H9 (cell line): ENCODE measurements at regions not wholly inside any gene's neighbourhood (a gene's known extent, or its start where the extent isn't known, plus 50 kb on each side); places are given as distances from the start of the nearest gene placed in this dataset.

Experiments
- DNase-seq: peaks from one replicate; pipeline ENCODE4 v3.0.0-alpha.2; 2017
- H2AFZ ChIP-seq: one replicate; pipeline ENCODE4 v1.6.1; 2013; ENCODE audit warnings: mild to moderate bottlenecking, low read length, control low read depth, moderate library complexity
- H2AK5ac ChIP-seq: 2 replicates; pipeline ENCODE4 v1.6.1; 2013; ENCODE audit warnings: low read length, control low read depth, mixed read lengths; ENCODE audit not compliant: insufficient read length
- H2BK120ac ChIP-seq: one replicate; pipeline ENCODE4 v1.6.1; 2013; ENCODE audit warnings: low read depth, mild to moderate bottlenecking, low read length, control low read depth, inconsistent platforms; ENCODE audit not compliant: poor library complexity, severe bottlenecking
- H2BK12ac ChIP-seq: 2 replicates; pipeline ENCODE4 v1.6.1; 2013; ENCODE audit warnings: low read length, control low read depth, mixed read lengths, low read depth; ENCODE audit not compliant: insufficient read length
- H2BK15ac ChIP-seq: 2 replicates; pipeline ENCODE4 v1.6.1; 2013; ENCODE audit warnings: low read depth, low read length, control low read depth
- H2BK20ac ChIP-seq: one replicate; pipeline ENCODE4 v1.6.1; 2013; ENCODE audit warnings: low read depth, mild to moderate bottlenecking, low read length, control low read depth, inconsistent platforms; ENCODE audit not compliant: poor library complexity, severe bottlenecking
- H2BK5ac ChIP-seq: 2 replicates; pipeline ENCODE4 v1.6.1; 2013; ENCODE audit warnings: low read length, control low read depth, mixed read lengths; ENCODE audit not compliant: insufficient read length
- H3K14ac ChIP-seq: 2 replicates; pipeline ENCODE4 v1.6.1; 2013; ENCODE audit warnings: low read length, control low read depth; ENCODE audit not compliant: insufficient read depth
- H3K18ac ChIP-seq: 2 replicates; pipeline ENCODE4 v1.6.1; 2013; ENCODE audit warnings: low read depth, mild to moderate bottlenecking, mixed read lengths, low read length, control low read depth; ENCODE audit not compliant: insufficient read length
- H3K23ac ChIP-seq: 2 replicates; pipeline ENCODE4 v1.6.1; 2013; ENCODE audit warnings: low read length, control low read depth, mixed read lengths, low read depth; ENCODE audit not compliant: insufficient read length
- H3K23me2 ChIP-seq: 2 replicates; pipeline ENCODE4 v1.6.1; 2013; ENCODE audit warnings: low read depth, mild to moderate bottlenecking, mixed read lengths, low read length, control low read depth; ENCODE audit not compliant: insufficient read length, poor library complexity, severe bottlenecking
- H3K27ac ChIP-seq: 2 replicates; pipeline ENCODE4 v1.5.1; 2013; ENCODE audit warnings: low read length, control low read depth, mixed read lengths, low read depth; ENCODE audit not compliant: insufficient read length
- H3K27me3 ChIP-seq: 2 replicates; pipeline ENCODE4 v1.6.1; 2013; ENCODE audit warnings: low read length, control low read depth, inconsistent platforms; ENCODE audit not compliant: insufficient read depth
- H3K4ac ChIP-seq: 2 replicates; pipeline ENCODE4 v1.6.1; 2013; ENCODE audit warnings: low read depth, mild to moderate bottlenecking, control low read depth, inconsistent platforms, low read length, moderate library complexity
- H3K4me1 ChIP-seq: 2 replicates; pipeline ENCODE4 v1.6.1; 2013; ENCODE audit warnings: low read length, control low read depth, inconsistent platforms; ENCODE audit not compliant: insufficient read depth
- H3K4me2 ChIP-seq: 2 replicates; pipeline ENCODE4 v1.6.1; 2013; ENCODE audit warnings: low read length, control low read depth, mixed read lengths; ENCODE audit not compliant: insufficient read length, insufficient read depth
- H3K56ac ChIP-seq: 2 replicates; pipeline ENCODE4 v1.6.1; 2013; ENCODE audit warnings: low read depth, mild to moderate bottlenecking, mixed read lengths, low read length, control low read depth; ENCODE audit not compliant: insufficient read length
- H3K79me1 ChIP-seq: 2 replicates; pipeline ENCODE4 v1.6.1; 2013; ENCODE audit warnings: low read depth, mild to moderate bottlenecking, moderate library complexity, low read length, control low read depth, inconsistent platforms; ENCODE audit not compliant: insufficient read depth, poor library complexity, severe bottlenecking
- H3K79me2 ChIP-seq: 2 replicates; pipeline ENCODE4 v1.6.1; 2013; ENCODE audit warnings: low read length, control low read depth, inconsistent platforms; ENCODE audit not compliant: insufficient read depth
- H3K9ac ChIP-seq: 2 replicates; pipeline ENCODE4 v1.6.1; 2013; ENCODE audit warnings: low read length, control low read depth, mixed read lengths; ENCODE audit not compliant: insufficient read length; ENCODE audit errors: extremely low read depth
- H3K9me3 ChIP-seq: one replicate; pipeline ENCODE4 v1.6.1; 2013; ENCODE audit warnings: low read depth, low read length, inconsistent platforms; ENCODE audit not compliant: control insufficient read depth
- H3T11ph ChIP-seq: one replicate; pipeline ENCODE4 v1.6.1; 2013; ENCODE audit warnings: mild to moderate bottlenecking, low read length, control low read depth, inconsistent platforms
- H4K20me1 ChIP-seq: one replicate; pipeline ENCODE4 v1.6.1; 2013; ENCODE audit not compliant: control insufficient read depth, insufficient read length, insufficient read depth
- H4K5ac ChIP-seq: 2 replicates; pipeline ENCODE4 v1.6.1; 2013; ENCODE audit warnings: low read depth, mild to moderate bottlenecking, mixed read lengths, low read length, control low read depth; ENCODE audit not compliant: insufficient read length
- H4K8ac ChIP-seq: replicated peaks from 2 replicates; pipeline ENCODE4 v1.6.1; 2013; ENCODE audit warnings: low read length, control low read depth, mixed read lengths, low read depth; ENCODE audit not compliant: insufficient read length
- H4K91ac ChIP-seq: 2 replicates; pipeline ENCODE4 v1.6.1; 2013; ENCODE audit warnings: low read depth, mild to moderate bottlenecking, moderate library complexity, mixed read lengths, low read length, control low read depth; ENCODE audit not compliant: insufficient read length
- H3K27ac Mint-ChIP-seq, 3 experiments: 2 replicates in 2 of 3; 3 replicates in 1 of 3; pipeline ENCODE4 v1.8.0; 2020 to 2021; ENCODE audit warnings: mixed read lengths in 3 of 3, mild to moderate bottlenecking in 1 of 3, moderate library complexity in 1 of 3
- H3K27me3 Mint-ChIP-seq: 2 replicates; pipeline ENCODE4 v1.8.0; 2021; ENCODE audit warnings: low read depth, mild to moderate bottlenecking, moderate library complexity, mixed read lengths
- H3K36me3 Mint-ChIP-seq, 3 experiments: 2 replicates in 2 of 3; 3 replicates in 1 of 3; pipeline ENCODE4 v1.8.0; 2020 to 2021; ENCODE audit warnings: low read depth in 3 of 3, mixed read lengths in 3 of 3; ENCODE audit not compliant: insufficient read depth in 1 of 3
- H3K4me1 Mint-ChIP-seq, 2 experiments: 2 replicates each; pipeline ENCODE4 v1.8.0; 2020; ENCODE audit warnings: mixed read lengths in 2 of 2
- H3K4me3 Mint-ChIP-seq, 2 experiments: 2 replicates in 1 of 2; 3 replicates in 1 of 2; pipeline ENCODE4 v1.8.0; 2020 to 2021; ENCODE audit warnings: mild to moderate bottlenecking in 2 of 2, mixed read lengths in 2 of 2, moderate library complexity in 1 of 2
- H3K9me3 Mint-ChIP-seq, 2 experiments: 2 replicates in 1 of 2; 3 replicates in 1 of 2; pipeline ENCODE4 v1.8.0; 2020; ENCODE audit warnings: mild to moderate bottlenecking in 2 of 2, mixed read lengths in 2 of 2, moderate library complexity in 1 of 2
- CTCF ChIP-seq: fragments of 200-600 bp; sonication (generic); conservative IDR thresholded peaks from 3 replicates; pipeline ENCODE4 v1.8.0; 2021; ENCODE audit warnings: antibody characterized with exemption, mild to moderate bottlenecking
- WGBS: extraction: QIAGEN DNeasy Blood & Tissue Kit; methylation state at CpG from one replicate; pipeline ENCODE4 v1.1.7; 2013; ENCODE audit warnings: missing lambda C conversion rate, low lambda C conversion rate, mixed read lengths; ENCODE audit not compliant: insufficient read length; ENCODE audit errors: extremely low coverage; 5-methylcytosine and 5-hydroxymethylcytosine counted together

DNA sequence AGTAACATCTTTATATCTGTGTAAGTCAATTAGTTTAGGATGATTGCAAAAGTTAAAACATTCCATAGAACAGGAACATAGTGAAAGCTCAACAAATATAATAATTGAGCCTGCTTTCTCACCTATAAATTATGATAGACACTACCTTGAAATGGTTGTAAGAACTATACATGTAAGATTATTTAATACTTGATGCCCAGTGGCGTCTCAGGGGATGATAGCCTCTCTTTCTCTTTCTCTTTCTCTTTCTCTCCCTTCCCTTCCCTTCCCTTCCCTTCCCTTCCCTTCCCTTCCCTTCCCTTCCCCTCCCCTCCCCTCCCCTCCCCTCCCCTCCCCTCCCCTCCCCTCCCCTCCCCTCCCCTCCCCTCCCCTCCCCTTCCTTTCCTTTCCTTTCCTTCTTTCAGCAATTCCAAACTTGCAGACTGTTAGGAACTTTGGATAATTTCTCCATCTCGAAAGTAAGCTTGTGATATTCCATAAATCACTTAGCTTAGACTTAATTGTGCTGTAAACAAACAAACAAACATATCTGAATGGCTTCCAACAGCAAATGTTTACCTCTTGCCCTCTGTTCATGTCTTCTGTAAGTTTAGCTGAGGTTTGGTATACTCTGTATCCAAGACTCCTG lies 1102.7 kb downstream of the TSN start:
- Histone ChIP-seq H3K79me2 (no peaks in the 10 kb centered on the region), H3K4ac (no peak overlapping the region), H4K20me1 (no peaks in the 10 kb centered on the region), H3K9me3 (no peaks in the 10 kb centered on the region), H4K8ac (no peak overlapping the region), H4K91ac (no peak overlapping the region), H2BK12ac (no peak overlapping the region), H2BK120ac (no peak overlapping the region), H3K4me1 (no peaks in the 10 kb centered on the region), H2BK15ac (no peak overlapping the region), H3K4me2 (no peak overlapping the region), H3K9ac (no peak overlapping the region), H2AFZ (no peak overlapping the region), H3T11ph (no peak overlapping the region), H2AK5ac (no peak overlapping the region), H3K18ac (no peak overlapping the region), H4K5ac (no peak overlapping the region), H3K56ac (no peak overlapping the region), H2BK5ac (no peak overlapping the region), H3K23ac (no peak overlapping the region), H3K79me1 (no peaks in the 10 kb centered on the region), H2BK20ac (no peak overlapping the region), H3K27ac (no peak overlapping the region), H3K27me3 (no peaks in the 10 kb centered on the region), H3K23me2 (no peaks in the 10 kb centered on the region), H3K14ac (no peak overlapping the region)
- Mint-ChIP-seq H3K9me3 (peaks cover 0 to 4% of the 10 kb centered on the region in 2 experiments; a peak in 2 of 5 replicates), H3K27me3 (no peaks in the 10 kb centered on the region; the same call in 1 of the 2 replicates), H3K4me1 (peaks cover 3 to 9% of the 10 kb centered on the region in 2 experiments; a peak in 2 of 4 replicates), H3K4me3 (no peak overlapping the region), H3K27ac (no peak overlapping the region), H3K36me3 (no peaks in the 10 kb centered on the region; a peak in 1 of 7 replicates)
- DNase-seq = no peak
- no CpG with 5 or more reads among the region's 2 CpGs for WGBS
- TF ChIP-seq CTCF = no peak
